Neutrophil (primary cell): ENCODE measurements at regions not wholly inside any gene's neighbourhood (a gene's known extent, or its start where the extent isn't known, plus 50 kb on each side); places are given as distances from the start of the nearest gene placed in this dataset.
"Not testable (repeated sequence)": the region's sequence is repeated elsewhere in the genome, so short reads cannot be mapped to it uniquely, and the experiment has no call there.

Source experiments
- H3K27ac ChIP-seq: fragments of 200-600 bp; sonication (generic); 2 replicates; pipeline ENCODE4 v1.5.1; 2016; ENCODE audit warnings: mild to moderate bottlenecking, moderate library complexity
- H3K27me3 ChIP-seq: fragments of 200-600 bp; sonication (generic); 2 replicates; pipeline ENCODE4 v1.6.0; 2016; ENCODE audit warnings: mild to moderate bottlenecking
- H3K36me3 ChIP-seq: fragments of 200-600 bp; sonication (generic); 2 replicates; pipeline ENCODE4 v1.5.1; 2017
- H3K4me1 ChIP-seq, 2 experiments: fragments of 200-600 bp in 1 of 2; sonication (generic) in 1 of 2; 1 replicate in 1 of 2; 2 replicates in 1 of 2; pipeline versions ENCODE4 v1.5.1 to v1.6.1; 2013 to 2016; ENCODE audit warnings: low read depth in 1 of 2, low read length in 1 of 2, mild to moderate bottlenecking in 1 of 2, moderate library complexity in 1 of 2; ENCODE audit not compliant: control insufficient read depth in 1 of 2, insufficient read depth in 1 of 2
- H3K4me3 ChIP-seq, 2 experiments: fragments of 200-600 bp in 1 of 2; sonication (generic) in 1 of 2; 1 replicate in 1 of 2; 2 replicates in 1 of 2; pipeline ENCODE4 v1.5.1; 2013 to 2016; ENCODE audit warnings: low read depth in 1 of 2, low read length in 1 of 2, mild to moderate bottlenecking in 1 of 2, moderate library complexity in 1 of 2
- H3K9me3 ChIP-seq: fragments of 200-600 bp; sonication (generic); 2 replicates; pipeline ENCODE4 v1.5.1; 2016
- CTCF ChIP-seq: fragments of 200-600 bp; sonication (generic); IDR thresholded peaks from 2 replicates; pipeline ENCODE4 v1.5.1; 2016; ENCODE audit warnings: antibody characterized with exemption

- Histone ChIP-seq H3K36me3 (no peaks in the 10 kb centered on the region), H3K4me3 (no peak overlapping the region), H3K27me3 (no peaks in the 10 kb centered on the region), H3K4me1 (peaks cover 5 to 6% of the 10 kb centered on the region in 2 experiments), H3K9me3 (no peaks in the 10 kb centered on the region), H3K27ac (no peak overlapping the region)
- peak; percentile 77 for TF ChIP-seq CTCF
Measured at GRCh38 chr1:200488375-200489165, 78.7 kb upstream of the ZNF281 start.

DNA sequence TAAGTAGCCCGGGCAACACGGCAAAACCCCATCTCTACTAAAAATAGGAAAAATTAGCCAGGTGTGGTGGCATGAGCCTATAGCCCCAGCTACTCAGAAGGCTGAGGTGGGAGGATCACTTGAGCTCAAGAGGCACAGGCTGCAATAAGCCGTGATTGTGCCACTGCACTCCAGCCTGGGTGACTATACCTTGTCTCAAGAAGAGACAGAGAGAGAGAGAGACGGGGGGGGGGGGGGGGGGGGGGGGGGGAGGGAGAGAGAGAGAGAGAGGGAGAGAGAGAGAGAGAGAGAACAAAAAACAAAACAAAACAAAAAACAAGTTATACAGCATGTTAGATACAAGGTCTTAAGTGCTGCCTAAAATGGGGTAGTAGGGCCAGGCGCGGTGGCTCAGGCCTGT, 77.8 kb upstream of the ZNF281 start:
- Histone ChIP-seq H3K9me3 (no peaks in the 10 kb centered on the region), H3K27ac (no peak overlapping the region), H3K4me1 (peaks cover 5 to 6% of the 10 kb centered on the region in 2 experiments), H3K36me3 (no peaks in the 10 kb centered on the region), H3K27me3 (no peaks in the 10 kb centered on the region), H3K4me3 (no peak overlapping the region)
- no peak for TF ChIP-seq CTCF

DNA sequence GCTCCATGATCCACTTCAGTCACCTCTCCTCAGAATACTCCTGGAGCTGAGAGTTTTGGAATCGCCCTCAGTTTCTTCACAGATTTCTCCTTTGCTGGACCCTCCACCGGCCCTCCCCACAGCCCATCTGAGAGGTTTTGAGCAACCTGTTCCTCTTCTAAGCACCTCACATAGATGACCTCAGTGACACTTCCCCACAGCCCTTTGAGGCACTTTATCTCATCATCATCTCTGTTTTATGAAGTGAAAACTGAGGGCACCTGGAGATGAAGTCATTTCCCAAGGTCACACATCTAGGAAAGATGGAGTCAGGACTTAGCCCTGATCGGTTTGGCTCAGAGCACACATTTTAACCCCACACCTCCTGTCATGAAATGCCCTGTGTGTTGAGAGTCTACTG, 76.8 kb upstream of the ZNF281 start:
- H3K9me3 ChIP-seq = no peaks in the 10 kb centered on the region
- H3K4me3 ChIP-seq = no peak overlapping the region
- H3K36me3 ChIP-seq = no peaks in the 10 kb centered on the region
- H3K27me3 ChIP-seq = no peaks in the 10 kb centered on the region
- H3K4me1 ChIP-seq = peaks cover 5 to 6% of the 10 kb centered on the region in 2 experiments
- TF ChIP-seq CTCF = no peak
- H3K27ac ChIP-seq = no peak overlapping the region

- H3K27ac ChIP-seq = not testable (repeated sequence)
Measured at GRCh38 chr1:200484438-200484946, 74.7 kb upstream of the ZNF281 start.

GRCh38 chr1:200483491-200484143, 73.8 kb upstream of the ZNF281 start:
- H3K4me3 ChIP-seq = no peak overlapping the region
- H3K27me3 ChIP-seq = no peaks in the 10 kb centered on the region
- no peak overlapping the region for H3K27ac ChIP-seq
- TF ChIP-seq CTCF = no peak
- peaks cover 3% of the 10 kb centered on the region in 2 experiments for H3K4me1 ChIP-seq
- no peaks in the 10 kb centered on the region for H3K9me3 ChIP-seq
- no peaks in the 10 kb centered on the region for H3K36me3 ChIP-seq

More at GRCh38 chr1:200484438-200484946, 74.7 kb upstream of the ZNF281 start:
- H3K27me3 ChIP-seq, H3K36me3 ChIP-seq, H3K4me1 ChIP-seq, H3K4me3 ChIP-seq, H3K9me3 ChIP-seq: not testable (repeated sequence)

- Histone ChIP-seq H3K27ac (no peak overlapping the region), H3K4me3 (no peak overlapping the region), H3K36me3 (no peaks in the 10 kb centered on the region), H3K27me3 (no peaks in the 10 kb centered on the region), H3K4me1 (no peaks in the 10 kb centered on the region), H3K9me3 (no peaks in the 10 kb centered on the region)
- no peak for TF ChIP-seq CTCF
Measured at GRCh38 chr1:200480964-200481363, 71.1 kb upstream of the ZNF281 start.
